Vagina (tissue), 2 donors: ENCODE measurements at regions not wholly inside any gene's neighbourhood (a gene's known extent, or its start where the extent isn't known, plus 50 kb on each side); places are given as distances from the start of the nearest gene placed in this dataset.

Source experiments
- DNase-seq, 2 donors: peaks; one replicate each; pipeline ENCODE4 v3.0.0-alpha.2; 2017; ENCODE audit errors: extremely low spot score in 2 of 2
- H3K27ac ChIP-seq: fragments of 200-600 bp; sonication (generic); one replicate; pipeline ENCODE4 v1.5.1; 2019
- H3K27me3 ChIP-seq: fragments of 200-600 bp; sonication (generic); one replicate; pipeline ENCODE4 v1.5.1; 2019
- H3K36me3 ChIP-seq, 2 donors: fragments of 200-600 bp; sonication (generic); one replicate each; pipeline ENCODE4 v1.5.1; 2017 to 2019
- H3K4me1 ChIP-seq: fragments of 200-600 bp; sonication (generic); one replicate; pipeline ENCODE4 v1.5.1; 2019
- H3K4me3 ChIP-seq, 2 donors: fragments of 200-600 bp; sonication (generic); 1 replicate in 1 of 2; 2 replicates in 1 of 2; pipeline ENCODE4 v1.5.1; 2016 to 2019
- H3K9me3 ChIP-seq: fragments of 200-600 bp; sonication (generic); one replicate; pipeline ENCODE4 v1.5.1; 2019
- CTCF ChIP-seq, 3 experiments: fragments of 450-650 bp in 2 of 3; fragments of 200-600 bp in 1 of 3; sonication (generic) in 1 of 3; IDR thresholded peaks; one replicate each; pipeline ENCODE4 v1.5.1; 2017 to 2019; ENCODE audit warnings: antibody characterized with exemption in 3 of 3, mild to moderate bottlenecking in 2 of 3, moderate library complexity in 2 of 3
- POLR2A ChIP-seq, 2 donors: fragments of 450-650 bp; IDR thresholded peaks; one replicate each; pipeline ENCODE4 v1.6.1; 2017; ENCODE audit warnings: antibody characterized with exemption in 2 of 2, mild to moderate bottlenecking in 2 of 2, moderate library complexity in 2 of 2
- POLR2AphosphoS5 ChIP-seq, 2 donors: sonication (generic); formaldehyde crosslinking; IDR thresholded peaks; one replicate each; pipeline ENCODE4 v1.9.0; 2017; ENCODE audit warnings: antibody characterized with exemption in 2 of 2, mild to moderate bottlenecking in 2 of 2, low read depth in 1 of 2; ENCODE audit not compliant: insufficient read depth in 1 of 2
- intact Hi-C: fragments of 100-400 bp; cut with DNase I; formaldehyde crosslinking; loops from one replicate; pipeline ENCODE4 v1.15.1; 2023

- H3K27ac ChIP-seq, result no peak overlapping the region
- H3K36me3 ChIP-seq, result no peaks in the 10 kb centered on the region
- no peak overlapping the region for H3K4me3 ChIP-seq
- intact Hi-C loops, result no loop called here
- no peaks in the 10 kb centered on the region for H3K4me1 ChIP-seq
- no peaks in the 10 kb centered on the region for H3K9me3 ChIP-seq
- TF ChIP-seq CTCF (IDR thresholded peaks at IDR 0.05), result no peak
- no peak for TF ChIP-seq POLR2AphosphoS5 (IDR thresholded peaks at IDR 0.05; ENCODE audit: insufficient read depth in 1 of 2, low read depth in 1 of 2)
- TF ChIP-seq POLR2A (IDR thresholded peaks at IDR 0.05), result no peak
- H3K27me3 ChIP-seq, result no peaks in the 10 kb centered on the region
- no peak for DNase-seq
Observed at GRCh38 chr6:165834613-165835259, 171.7 kb upstream of the PDE10A start.

- Histone ChIP-seq H3K4me1 (no peaks in the 10 kb centered on the region), H3K36me3 (no peaks in the 10 kb centered on the region), H3K9me3 (no peaks in the 10 kb centered on the region), H3K27ac (no peak overlapping the region), H3K27me3 (no peaks in the 10 kb centered on the region), H3K4me3 (no peak overlapping the region)
- intact Hi-C loops, result no loop called here
- no peak for DNase-seq
- no peak for TF ChIP-seq POLR2AphosphoS5 (IDR thresholded peaks at IDR 0.05; ENCODE audit: insufficient read depth in 1 of 2, low read depth in 1 of 2)
Observed at GRCh38 chr6:165833355-165833754, 170.3 kb upstream of the PDE10A start.

GRCh38 chr6:165831812-165832510 lies 168.9 kb upstream of the PDE10A start:
- no peaks in the 10 kb centered on the region for H3K27me3 ChIP-seq
- no peaks in the 10 kb centered on the region for H3K36me3 ChIP-seq
- no peak for DNase-seq
- H3K27ac ChIP-seq, result no peak overlapping the region
- H3K9me3 ChIP-seq, result no peaks in the 10 kb centered on the region
- TF ChIP-seq CTCF (IDR thresholded peaks at IDR 0.05), result no peak
- no peak for TF ChIP-seq POLR2AphosphoS5 (IDR thresholded peaks at IDR 0.05; ENCODE audit: insufficient read depth in 1 of 2, low read depth in 1 of 2)
- TF ChIP-seq POLR2A (IDR thresholded peaks at IDR 0.05), result no peak
- intact Hi-C loops, result no loop called here
- no peaks in the 10 kb centered on the region for H3K4me1 ChIP-seq
- no peak overlapping the region for H3K4me3 ChIP-seq

GRCh38 chr6:165830761-165831160 lies 167.7 kb upstream of the PDE10A start:
- no peaks in the 10 kb centered on the region for H3K36me3 ChIP-seq
- intact Hi-C loops, result no loop called here
- no peak overlapping the region for H3K4me3 ChIP-seq
- H3K4me1 ChIP-seq, result no peaks in the 10 kb centered on the region
- TF ChIP-seq POLR2AphosphoS5 (IDR thresholded peaks at IDR 0.05; ENCODE audit: insufficient read depth in 1 of 2, low read depth in 1 of 2) (no peak), CTCF (IDR thresholded peaks at IDR 0.05) (no peak), POLR2A (IDR thresholded peaks at IDR 0.05) (no peak)
- H3K27me3 ChIP-seq, result no peaks in the 10 kb centered on the region
- H3K27ac ChIP-seq, result no peak overlapping the region
- no peaks in the 10 kb centered on the region for H3K9me3 ChIP-seq
- no peak for DNase-seq

GRCh38 chr6:165829376-165829775 lies 166.3 kb upstream of the PDE10A start:
- H3K4me3 ChIP-seq, result no peak overlapping the region
- H3K36me3 ChIP-seq, result no peaks in the 10 kb centered on the region
- no peaks in the 10 kb centered on the region for H3K4me1 ChIP-seq
- TF ChIP-seq CTCF (IDR thresholded peaks at IDR 0.05) (no peak), POLR2A (IDR thresholded peaks at IDR 0.05) (no peak), POLR2AphosphoS5 (IDR thresholded peaks at IDR 0.05; ENCODE audit: insufficient read depth in 1 of 2, low read depth in 1 of 2) (no peak)
- no peaks in the 10 kb centered on the region for H3K27me3 ChIP-seq
- H3K27ac ChIP-seq, result no peak overlapping the region
- H3K9me3 ChIP-seq, result no peaks in the 10 kb centered on the region
- intact Hi-C loops, result no loop called here
- no peak for DNase-seq
